NT2/D1 (cell line): ENCODE measurements at regions not wholly inside any gene's neighbourhood (a gene's known extent, or its start where the extent isn't known, plus 50 kb on each side); places are given as distances from the start of the nearest gene placed in this dataset.

Source experiments
- DNase-seq: peaks from one replicate; pipeline ENCODE4 v3.0.0-alpha.2; 2011; ENCODE audit warnings: low read depth, low spot score
- H3K27me3 ChIP-seq: 2 replicates; pipeline ENCODE4 v1.6.0; 2011; ENCODE audit warnings: mild to moderate bottlenecking; ENCODE audit not compliant: insufficient read length, insufficient read depth
- H3K36me3 ChIP-seq: 2 replicates; pipeline ENCODE4 v1.6.1; 2011; ENCODE audit warnings: mild to moderate bottlenecking, low read length, mixed read lengths; ENCODE audit not compliant: insufficient read depth, insufficient read length
- H3K4me1 ChIP-seq: 2 replicates; pipeline ENCODE4 v1.5.1; 2011; ENCODE audit not compliant: insufficient read depth, insufficient read length
- H3K4me3 ChIP-seq: 2 replicates; pipeline ENCODE4 v1.5.1; 2011; ENCODE audit warnings: low read depth; ENCODE audit not compliant: insufficient read length
- H3K9ac ChIP-seq: 2 replicates; pipeline ENCODE4 v1.6.0; 2011; ENCODE audit warnings: low read depth; ENCODE audit not compliant: insufficient read length
- H3K9me3 ChIP-seq: 2 replicates; pipeline ENCODE4 v1.5.1; 2011; ENCODE audit warnings: mild to moderate bottlenecking, low read length; ENCODE audit not compliant: insufficient read depth
- SUZ12 ChIP-seq: IDR thresholded peaks from 2 replicates; pipeline ENCODE4 v1.6.1; 2011; ENCODE audit not compliant: insufficient read length, insufficient read depth; ENCODE audit errors: extremely low read depth
- YY1 ChIP-seq: IDR thresholded peaks from 2 replicates; pipeline ENCODE4 v1.6.1; 2011; ENCODE audit not compliant: insufficient read length, insufficient read depth
- ZNF274 ChIP-seq: IDR thresholded peaks from 2 replicates; pipeline ENCODE4 v1.6.1; 2011; ENCODE audit warnings: mild to moderate bottlenecking, low read depth, low read length

- no peaks in the 10 kb centered on the region for H3K27me3 ChIP-seq
- no peak overlapping the region for H3K4me3 ChIP-seq
- H3K9me3 ChIP-seq, result no peaks in the 10 kb centered on the region
- no peak for DNase-seq
- H3K9ac ChIP-seq, result no peak overlapping the region
- H3K36me3 ChIP-seq, result no peaks in the 10 kb centered on the region
- TF ChIP-seq SUZ12 (no peak), ZNF274 (no peak), YY1 (no peak)
- H3K4me1 ChIP-seq, result no peaks in the 10 kb centered on the region
These were observed 423.8 kb upstream of the SLC30A5 start for GRCh38 chr5:68669864-68670575.

GRCh38 chr5:68673106-68673822 is 420.6 kb upstream of the SLC30A5 start:
- TF ChIP-seq YY1 (no peak), ZNF274 (no peak), SUZ12 (no peak)
- H3K36me3 ChIP-seq, result no peaks in the 10 kb centered on the region
- H3K9me3 ChIP-seq, result no peaks in the 10 kb centered on the region
- no peak overlapping the region for H3K4me3 ChIP-seq
- no peaks in the 10 kb centered on the region for H3K4me1 ChIP-seq
- H3K27me3 ChIP-seq, result no peaks in the 10 kb centered on the region
- no peak overlapping the region for H3K9ac ChIP-seq
- DNase-seq, result no peak

GRCh38 chr5:68673823-68674180 is 420.0 kb upstream of the SLC30A5 start:
- Histone ChIP-seq H3K4me3 (no peak overlapping the region), H3K4me1 (no peaks in the 10 kb centered on the region), H3K27me3 (no peaks in the 10 kb centered on the region), H3K9me3 (no peaks in the 10 kb centered on the region), H3K9ac (no peak overlapping the region), H3K36me3 (no peaks in the 10 kb centered on the region)
- DNase-seq, result no peak
- TF ChIP-seq YY1 (no peak), SUZ12 (no peak), ZNF274 (no peak)

GRCh38 chr5:68679041-68679440 is 414.8 kb upstream of the SLC30A5 start:
- Histone ChIP-seq H3K9ac (no peak overlapping the region), H3K36me3 (no peaks in the 10 kb centered on the region), H3K9me3 (no peaks in the 10 kb centered on the region), H3K4me3 (no peak overlapping the region), H3K27me3 (no peaks in the 10 kb centered on the region), H3K4me1 (no peaks in the 10 kb centered on the region)
- TF ChIP-seq SUZ12, result no peak
- no peak for TF ChIP-seq YY1
- TF ChIP-seq ZNF274, result no peak
- DNase-seq, result no peak

- H3K36me3 ChIP-seq, result no peaks in the 10 kb centered on the region
- TF ChIP-seq SUZ12 (no peak), ZNF274 (no peak), YY1 (no peak)
- no peak for DNase-seq
- H3K9me3 ChIP-seq, result no peaks in the 10 kb centered on the region
- no peak overlapping the region for H3K9ac ChIP-seq
- H3K4me1 ChIP-seq, result no peaks in the 10 kb centered on the region
- H3K4me3 ChIP-seq, result no peak overlapping the region
- H3K27me3 ChIP-seq, result no peaks in the 10 kb centered on the region
These were observed 413.4 kb upstream of the SLC30A5 start for GRCh38 chr5:68680366-68680765.

GRCh38 chr5:68681929-68682328 is 411.9 kb upstream of the SLC30A5 start:
- no peak for DNase-seq
- Histone ChIP-seq H3K27me3 (no peaks in the 10 kb centered on the region), H3K36me3 (no peaks in the 10 kb centered on the region), H3K4me1 (no peaks in the 10 kb centered on the region), H3K9ac (no peak overlapping the region), H3K4me3 (no peak overlapping the region), H3K9me3 (no peaks in the 10 kb centered on the region)
- TF ChIP-seq YY1 (no peak), ZNF274 (no peak), SUZ12 (no peak)

GRCh38 chr5:68682400-68683160 is 411.2 kb upstream of the SLC30A5 start:
- Histone ChIP-seq H3K27me3 (no peaks in the 10 kb centered on the region), H3K36me3 (no peaks in the 10 kb centered on the region), H3K9me3 (no peaks in the 10 kb centered on the region), H3K9ac (no peak overlapping the region), H3K4me3 (no peak overlapping the region), H3K4me1 (no peaks in the 10 kb centered on the region)
- no peak for DNase-seq
- TF ChIP-seq ZNF274 (no peak), YY1 (no peak), SUZ12 (no peak)
